HG03469 (cell line): ENCODE measurements at regions not wholly inside any gene's neighbourhood (a gene's known extent, or its start where the extent isn't known, plus 50 kb on each side); places are given as distances from the start of the nearest gene placed in this dataset.

Experiments
- ATAC-seq: cut with Tn5 transposase; IDR thresholded peaks from one replicate; pipeline ENCODE4 v1.9.1; 2021; ENCODE audit warnings: mild to moderate bottlenecking, moderate library complexity, moderate number of reproducible peaks; ENCODE audit not compliant: unreplicated experiment

DNA sequence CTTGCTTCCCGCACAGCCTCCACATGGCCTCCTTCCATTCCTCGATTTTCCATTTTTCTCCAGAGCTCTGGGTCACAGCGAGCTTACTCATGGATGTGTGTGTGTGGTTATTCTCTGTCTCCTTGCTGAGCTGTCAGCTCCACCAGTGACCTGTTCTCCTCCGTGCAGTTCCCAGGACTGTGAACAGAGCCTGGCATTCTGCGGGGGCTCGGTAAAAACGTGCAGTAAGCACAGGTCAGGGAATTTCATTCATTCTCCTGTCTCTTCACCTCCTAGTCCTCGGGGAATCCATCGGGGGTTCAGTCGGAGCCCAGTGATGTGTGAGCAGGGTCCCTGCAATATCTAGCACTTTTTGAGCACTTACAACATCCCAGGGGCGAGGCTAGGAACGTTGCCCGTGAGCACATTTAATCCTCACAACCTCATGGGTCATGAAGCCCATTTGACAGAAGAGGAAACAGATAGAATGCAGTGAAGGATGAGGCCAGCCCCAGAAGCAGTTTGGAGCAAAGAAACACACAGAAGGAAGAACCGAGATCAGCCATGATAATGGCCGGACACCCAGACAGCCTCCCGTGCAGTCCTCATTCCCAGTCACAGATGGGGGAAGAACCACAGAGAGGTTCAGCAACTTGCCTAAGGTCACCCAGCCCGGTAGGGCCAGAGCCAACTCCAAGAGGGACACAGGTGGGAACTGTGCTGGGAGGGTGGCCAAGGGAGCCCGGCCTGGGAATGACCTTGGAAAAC is 183.2 kb upstream of the GSE1 start:
- no peak for ATAC-seq

GRCh38 chr16:85430523-85431421 is 182.3 kb upstream of the GSE1 start:
- ATAC-seq: no peak

DNA sequence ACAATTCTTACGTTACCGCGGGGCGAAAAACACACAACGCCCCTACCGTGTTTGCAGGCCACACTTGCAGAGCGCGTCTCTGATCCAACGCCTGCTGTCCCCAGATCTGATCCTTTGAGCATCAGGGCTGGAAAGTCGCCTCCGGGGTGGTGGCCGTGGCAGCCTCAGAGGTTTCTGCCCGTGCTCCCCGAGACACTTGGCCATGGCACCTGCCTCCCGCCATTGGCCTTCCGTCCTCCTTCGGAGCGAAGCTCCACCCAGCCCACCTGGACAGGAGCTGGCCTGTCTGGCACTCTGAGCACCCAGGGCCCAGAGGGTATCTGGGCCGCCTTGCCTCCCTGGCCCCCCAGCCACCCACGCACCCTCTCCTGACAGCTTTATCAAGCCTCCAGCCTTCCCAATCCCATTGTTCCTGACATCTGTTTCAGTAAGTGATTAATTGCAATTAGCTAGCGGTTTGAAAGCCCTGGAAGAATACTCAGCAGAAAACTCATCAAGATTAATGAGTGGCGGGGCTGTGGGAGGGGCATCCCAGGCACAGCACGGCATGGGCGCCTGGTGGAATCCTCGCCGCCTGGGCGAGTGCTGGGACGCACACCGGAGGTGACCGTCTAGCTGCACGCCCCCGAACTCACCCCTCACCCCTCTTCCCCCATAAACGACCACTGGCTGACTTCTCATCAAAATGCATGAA is 181.5 kb upstream of the GSE1 start:
- ATAC-seq: no peak

- ATAC-seq: no peak
Measured at GRCh38 chr16:85432606-85433005, 180.5 kb upstream of the GSE1 start.

- no peak for ATAC-seq
Measured at GRCh38 chr16:85433477-85433876, 179.6 kb upstream of the GSE1 start.

DNA sequence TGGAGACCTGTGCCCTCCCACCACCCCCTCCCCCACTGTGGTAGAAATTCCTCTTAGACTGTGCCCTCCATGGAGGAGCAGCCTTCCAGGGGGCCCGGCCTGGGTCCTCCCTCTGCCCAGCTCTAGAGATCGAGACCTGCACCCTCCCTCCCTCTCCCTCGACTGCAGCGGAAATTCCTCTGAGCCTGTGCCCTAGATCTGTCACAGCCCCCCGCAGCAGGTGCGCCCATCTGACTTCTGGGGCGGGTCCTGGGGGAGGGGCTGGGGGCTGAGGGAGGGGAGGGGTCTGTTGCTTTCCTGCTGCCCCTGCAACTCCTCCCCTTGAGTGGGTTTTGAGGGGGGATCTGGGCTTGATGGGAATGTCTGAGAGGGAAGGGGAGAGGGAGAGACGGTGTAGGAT is 177.8 kb upstream of the GSE1 start:
- no peak for ATAC-seq

GRCh38 chr16:85435700-85436099 is 177.4 kb upstream of the GSE1 start:
- no peak for ATAC-seq

- no peak for ATAC-seq
Measured at GRCh38 chr16:85436207-85436606, 176.9 kb upstream of the GSE1 start.

DNA sequence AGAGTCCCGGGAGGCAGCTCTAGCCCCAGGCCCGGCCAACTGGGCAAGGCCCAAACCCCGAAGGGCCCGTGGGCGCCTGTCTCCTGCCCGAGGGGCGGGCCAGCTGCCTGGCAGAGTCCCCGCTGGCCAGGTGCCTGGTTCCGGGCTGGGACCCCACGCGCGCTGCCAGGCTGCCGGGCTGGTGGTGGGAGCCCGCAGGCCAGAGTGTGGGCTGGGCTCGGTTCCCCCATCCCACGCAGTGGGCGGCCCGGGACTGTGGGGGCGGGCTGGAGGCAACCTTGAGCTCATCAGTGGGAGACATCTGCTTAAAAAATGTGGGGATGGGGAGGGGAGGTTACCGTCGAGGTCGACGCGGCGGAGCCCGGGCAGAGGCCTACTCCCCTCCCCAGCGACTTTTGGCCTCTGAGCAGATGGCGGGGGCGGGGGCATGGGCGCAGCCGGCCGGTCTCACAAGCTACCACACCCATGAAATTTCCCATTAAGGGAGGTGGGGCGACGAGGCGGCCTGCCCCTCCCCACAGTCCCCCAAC is 176.4 kb upstream of the GSE1 start:
- ATAC-seq: no peak

- ATAC-seq: no peak
Measured at GRCh38 chr16:85437166-85438052, 175.7 kb upstream of the GSE1 start.

DNA sequence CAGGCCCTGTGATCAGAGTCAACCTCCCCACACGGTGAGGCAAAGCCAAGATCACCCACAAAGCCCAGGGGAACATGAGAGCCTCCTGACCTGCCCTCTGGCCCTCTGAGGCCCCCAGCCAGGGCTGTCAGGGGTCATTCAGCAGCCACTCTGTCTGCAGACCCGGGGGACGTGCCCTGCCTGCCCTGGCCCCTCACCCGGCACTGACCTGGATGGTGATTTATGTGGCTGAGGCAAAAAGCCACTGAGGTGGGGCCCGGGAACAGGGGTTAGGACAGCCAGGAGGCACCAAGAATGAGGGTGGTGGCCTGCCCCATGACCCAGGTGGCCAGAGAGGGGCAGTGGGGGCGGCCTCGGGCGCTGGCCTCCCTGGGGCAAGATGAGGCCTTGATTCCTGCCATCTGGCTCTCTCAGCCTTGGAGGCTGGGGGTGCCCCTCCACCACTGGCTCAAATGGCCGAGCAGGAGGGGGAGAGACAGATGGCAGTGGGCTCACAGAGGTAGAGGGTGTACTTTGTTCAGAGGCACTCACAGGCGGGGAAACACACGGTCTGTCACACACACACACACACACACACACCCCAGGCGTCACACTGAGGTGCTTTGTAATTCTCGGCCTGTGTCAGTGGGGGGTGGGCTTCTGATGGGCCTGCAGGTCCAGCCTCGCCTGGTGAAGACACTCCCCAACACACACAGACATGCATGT is 174.0 kb upstream of the GSE1 start:
- ATAC-seq: no peak

- ATAC-seq: no peak
Measured at GRCh38 chr16:85440744-85441143, 172.4 kb upstream of the GSE1 start.

GRCh38 chr16:85441189-85441889 is 171.8 kb upstream of the GSE1 start:
- ATAC-seq: no peak

DNA sequence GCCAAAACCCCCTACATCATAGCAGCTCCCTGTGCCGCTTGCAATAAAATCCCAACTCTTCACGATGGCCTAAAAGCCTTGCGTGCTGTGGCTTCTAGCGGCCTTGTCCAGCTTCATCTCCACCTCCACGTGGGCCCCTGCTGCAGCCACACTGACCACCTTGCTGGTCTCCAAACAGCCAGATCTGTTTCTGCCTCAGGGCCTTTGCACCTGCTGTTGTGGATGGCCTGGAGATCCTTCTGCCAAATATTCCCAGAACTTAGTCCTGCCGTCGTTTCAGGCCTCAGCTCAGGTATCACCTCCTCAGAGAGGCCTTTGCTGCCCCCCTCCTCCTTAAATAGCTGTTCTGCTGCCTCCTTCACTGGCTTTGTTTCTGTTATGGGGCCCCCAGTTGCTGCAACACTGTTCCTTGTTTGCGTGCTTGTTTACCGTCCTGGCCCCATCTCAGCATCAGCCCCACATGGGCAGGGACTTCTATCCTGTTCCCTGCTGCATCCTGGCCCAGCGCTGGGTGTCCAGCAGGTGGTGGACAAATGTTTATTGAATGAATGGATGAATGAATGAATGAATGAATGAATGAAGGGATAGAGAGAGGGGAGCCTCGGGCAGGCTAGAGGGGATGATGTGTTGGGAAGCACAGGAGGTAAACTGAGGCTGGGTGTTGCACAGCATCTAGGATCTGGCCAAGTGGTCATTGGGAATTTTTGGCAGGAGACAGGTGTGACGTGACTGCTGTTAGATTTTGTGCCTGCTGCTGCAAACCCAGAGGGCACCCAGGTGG is 171.0 kb upstream of the GSE1 start:
- ATAC-seq: no peak

DNA sequence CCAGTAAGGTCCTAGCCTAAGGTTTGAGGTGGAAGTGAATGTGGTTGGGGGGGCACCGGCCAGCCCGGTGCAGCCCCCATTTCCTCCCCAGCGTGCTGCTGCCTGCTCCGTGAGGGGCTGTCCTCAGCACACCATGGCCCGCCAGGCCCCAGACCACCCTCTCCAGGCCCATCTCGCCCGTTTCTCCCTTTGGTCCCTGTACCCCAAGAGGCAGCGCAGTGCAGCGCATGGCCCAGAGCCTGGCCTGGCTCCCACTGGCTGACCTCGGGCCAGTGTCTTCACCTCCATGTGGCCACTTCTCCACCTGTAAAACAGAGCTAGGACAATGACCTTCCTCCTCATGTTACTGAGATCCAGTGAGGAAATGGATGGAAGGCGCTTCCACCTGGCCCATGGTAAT is 170.0 kb upstream of the GSE1 start:
- ATAC-seq: no peak

DNA sequence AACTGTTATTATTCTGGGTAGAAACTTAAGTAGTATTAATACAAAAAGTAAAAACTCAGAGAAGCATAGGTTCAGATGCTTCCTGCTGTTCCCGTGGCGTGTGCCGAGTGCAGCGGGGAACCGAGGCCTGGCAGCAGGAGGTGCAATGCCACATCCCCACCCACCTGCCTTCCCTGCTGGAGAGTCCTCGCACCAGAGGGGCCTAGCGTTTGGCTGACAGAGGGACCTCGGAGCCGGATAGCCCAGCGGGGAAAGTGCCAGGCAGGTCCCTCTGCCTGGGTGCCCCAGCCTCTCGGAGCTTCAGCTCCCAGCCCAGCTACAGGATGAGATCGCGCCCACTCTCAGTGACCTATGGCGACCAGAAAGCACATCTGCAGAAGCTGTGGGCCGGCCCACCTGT is 169.6 kb upstream of the GSE1 start:
- no peak for ATAC-seq

DNA sequence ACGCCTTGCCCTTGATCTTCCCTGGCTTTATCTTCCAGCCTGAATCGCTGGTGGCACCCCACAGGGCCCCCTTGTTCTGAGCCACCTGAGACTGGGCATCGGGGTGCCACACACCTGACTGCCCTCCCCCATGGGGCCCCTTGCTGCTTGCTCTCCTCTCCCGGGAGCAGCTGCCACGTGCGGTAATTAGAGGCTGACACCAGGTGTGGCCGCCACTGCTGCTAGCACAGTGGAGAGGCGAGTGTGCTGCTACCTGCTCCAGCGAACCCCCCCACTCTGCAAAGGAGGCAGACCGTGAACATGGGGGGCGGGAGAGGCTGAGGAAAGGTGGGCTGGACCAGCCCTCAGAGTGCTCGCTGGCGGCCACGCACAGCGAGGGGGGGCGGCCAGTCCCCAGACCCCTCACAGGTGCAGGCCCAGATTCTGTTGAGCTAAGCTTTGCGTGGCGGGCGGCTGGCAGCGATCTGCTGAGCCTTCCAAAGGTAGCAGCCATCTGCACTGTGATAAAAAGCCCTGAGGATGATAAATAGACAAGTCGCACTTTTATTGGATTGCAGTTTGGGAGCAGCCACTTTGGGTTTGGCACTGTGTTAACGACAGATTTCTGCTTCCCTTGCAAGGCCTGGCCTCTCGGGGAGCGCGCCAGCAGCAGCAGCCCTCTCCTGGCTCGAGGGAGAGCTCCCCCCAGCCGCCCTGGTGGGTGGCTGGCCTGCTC is 167.9 kb upstream of the GSE1 start:
- ATAC-seq: no peak

- ATAC-seq: no peak
Measured at GRCh38 chr16:85445779-85446222, 167.3 kb upstream of the GSE1 start.
